ENCODE measurements at regions not wholly inside any gene's neighbourhood (a gene's known extent, or its start where the extent isn't known, plus 50 kb on each side); places are given as distances from the start of the nearest gene placed in this dataset.

- no peak for DNase-seq (ENCODE audit: low spot score)
- no peak overlapping the region for H3K9ac ChIP-seq (ENCODE audit: low read depth in 1 of 2, low read length in 2 of 2)
- no peaks in the 10 kb centered on the region for H3K4me1 ChIP-seq (ENCODE audit: control insufficient read depth in 4 of 4, insufficient read depth in 4 of 4, low read length in 3 of 4)
- 84% methylated on average over 2 of the region's 2 CpGs for WGBS
- H3K9me3 ChIP-seq (ENCODE audit: control insufficient read depth in 4 of 4, low read length in 3 of 4) = no peaks in the 10 kb centered on the region
- no peak overlapping the region for H3K27ac ChIP-seq (ENCODE audit: low read depth in 1 of 2, low read length in 2 of 2)
- no peak for TF ChIP-seq GABPA (IDR thresholded peaks at IDR 0.05 in 1 of 2, conservative IDR thresholded peaks at IDR 0.05 in 1 of 2)
- TF ChIP-seq REST (IDR thresholded peaks at IDR 0.05) = no peak
- TF ChIP-seq RAD21 (IDR thresholded peaks at IDR 0.05) = no peak
- no peak for TF ChIP-seq MAX (IDR thresholded peaks at IDR 0.05)
- TF ChIP-seq YY1 (IDR thresholded peaks at IDR 0.05) = no peak
- no peak for TF ChIP-seq ZBTB33 (IDR thresholded peaks at IDR 0.05)
- TF ChIP-seq JUND (IDR thresholded peaks at IDR 0.05) = no peak
- TF ChIP-seq HNF4G (IDR thresholded peaks at IDR 0.05) = no peak
- no peak for TF ChIP-seq NR2F2 (IDR thresholded peaks at IDR 0.05)
- no peak for TF ChIP-seq ATF3 (IDR thresholded peaks at IDR 0.05)
- TF ChIP-seq CTCF (IDR thresholded peaks at IDR 0.05; ENCODE audit: low read depth, low read length, missing input control) = no peak
- TF ChIP-seq SP1 (IDR thresholded peaks at IDR 0.05) = no peak
- no peaks in the 10 kb centered on the region for H3K36me3 ChIP-seq (ENCODE audit: control insufficient read depth in 4 of 4, insufficient read depth in 3 of 4, low read depth in 1 of 4, low read length in 3 of 4)
- H3K4me3 ChIP-seq (ENCODE audit: low read depth in 1 of 3, low read length in 3 of 3) = no peak overlapping the region
- H3K27me3 ChIP-seq (ENCODE audit: control insufficient read depth in 4 of 4, insufficient read depth in 4 of 4, low read length in 3 of 4) = peaks cover 0 to 3% (median 1%) of the 10 kb centered on the region in 4 donors
Measured at GRCh38 chr4:11179796-11180195, 248.9 kb downstream of the HS3ST1 start.

GRCh38 chr4:11178433-11178832 lies 250.3 kb downstream of the HS3ST1 start:
- Histone ChIP-seq H3K36me3 (ENCODE audit: control insufficient read depth in 4 of 4, insufficient read depth in 3 of 4, low read depth in 1 of 4, low read length in 3 of 4) (no peaks in the 10 kb centered on the region), H3K4me1 (ENCODE audit: control insufficient read depth in 4 of 4, insufficient read depth in 4 of 4, low read length in 3 of 4) (no peaks in the 10 kb centered on the region), H3K27me3 (ENCODE audit: control insufficient read depth in 4 of 4, insufficient read depth in 4 of 4, low read length in 3 of 4) (peaks cover 0 to 2% (median 0%) of the 10 kb centered on the region in 4 donors), H3K4me3 (ENCODE audit: low read depth in 1 of 3, low read length in 3 of 3) (no peak overlapping the region), H3K27ac (ENCODE audit: low read depth in 1 of 2, low read length in 2 of 2) (no peak overlapping the region), H3K9me3 (ENCODE audit: control insufficient read depth in 4 of 4, low read length in 3 of 4) (no peaks in the 10 kb centered on the region), H3K9ac (ENCODE audit: low read depth in 1 of 2, low read length in 2 of 2) (no peak overlapping the region)
- WGBS = 71% methylated on average over 5 of the region's 5 CpGs
- TF ChIP-seq GABPA (IDR thresholded peaks at IDR 0.05 in 1 of 2, conservative IDR thresholded peaks at IDR 0.05 in 1 of 2) (no peak), CTCF (IDR thresholded peaks at IDR 0.05; ENCODE audit: low read depth, low read length, missing input control) (no peak), FOXA2 (IDR thresholded peaks at IDR 0.05) (no peak), JUND (IDR thresholded peaks at IDR 0.05) (no peak), RXRA (IDR thresholded peaks at IDR 0.05) (no peak), MAX (IDR thresholded peaks at IDR 0.05) (no peak)
- no peak for DNase-seq (ENCODE audit: low spot score)

Data from liver (tissue), 8 donors.